HG02571 (cell line): ENCODE measurements at regions not wholly inside any gene's neighbourhood (a gene's known extent, or its start where the extent isn't known, plus 50 kb on each side); places are given as distances from the start of the nearest gene placed in this dataset.
A peak's percentile ranks its signal among the peaks of the same experiment; 100 is the strongest.

Experiments
- ATAC-seq: cut with Tn5 transposase; IDR thresholded peaks from one replicate; pipeline ENCODE4 v1.9.1; 2021; ENCODE audit warnings: mild to moderate bottlenecking, moderate library complexity; ENCODE audit not compliant: unreplicated experiment

DNA sequence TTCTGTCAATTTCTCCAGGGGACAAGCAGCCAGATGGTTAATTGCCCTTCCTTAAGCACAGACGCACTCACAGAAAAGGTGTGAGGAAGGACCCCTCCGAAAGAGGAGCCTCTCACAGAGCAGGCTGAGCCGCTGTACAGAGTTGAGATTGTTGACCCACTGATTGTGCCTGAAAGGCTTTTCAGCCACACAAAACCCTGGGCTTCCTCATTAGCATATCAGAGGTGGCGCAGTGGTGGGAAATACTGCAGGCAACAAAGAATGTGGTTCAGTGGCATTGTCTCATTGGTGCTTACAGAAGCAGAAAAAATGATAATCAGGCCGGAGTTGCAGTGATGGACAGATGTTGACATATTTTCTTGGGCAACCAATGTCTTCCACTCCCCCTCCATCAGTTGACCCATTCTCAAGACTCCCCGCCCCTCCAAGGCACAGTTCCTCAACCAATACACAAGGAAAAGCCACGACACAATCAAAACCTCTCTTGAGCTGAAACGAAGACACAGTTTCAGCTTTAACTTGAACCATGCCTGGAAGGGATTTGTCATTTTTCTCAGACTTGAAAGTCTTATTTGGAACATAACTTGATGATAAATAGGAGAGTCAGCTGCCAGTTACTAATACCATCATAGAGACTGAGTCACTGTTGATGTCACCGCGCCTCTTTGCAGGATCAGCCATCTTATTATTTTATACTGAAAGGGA is 53.1 kb downstream of the ATXN3L start:
- no peak for ATAC-seq

DNA sequence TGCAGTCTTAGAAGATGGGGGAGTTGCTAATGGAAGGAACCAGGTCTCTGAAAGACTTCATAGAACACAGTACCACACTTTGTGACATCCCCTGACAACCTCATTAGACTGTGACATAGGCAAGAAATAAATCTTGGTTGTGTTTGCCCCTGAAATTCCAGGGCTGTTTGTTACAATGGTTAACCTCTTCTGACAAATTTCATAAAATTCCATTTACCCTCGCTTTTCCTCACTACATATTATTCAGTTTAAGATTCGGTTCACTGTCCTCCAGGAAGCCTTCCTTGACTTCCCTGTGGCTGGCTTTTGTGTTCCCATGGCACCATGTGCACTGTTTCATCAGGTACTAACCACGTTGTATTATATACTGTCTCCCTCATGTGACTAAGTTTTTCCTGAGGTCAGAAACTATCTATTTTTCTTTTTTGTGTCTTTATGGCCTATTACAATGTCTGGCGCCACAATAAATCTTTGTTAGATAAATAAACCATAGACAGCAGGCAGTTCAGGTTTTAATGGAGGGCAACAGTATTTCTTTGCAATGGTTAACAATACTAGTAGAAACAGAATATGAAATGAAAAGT is 54.2 kb downstream of the ATXN3L start:
- ATAC-seq: no peak

DNA sequence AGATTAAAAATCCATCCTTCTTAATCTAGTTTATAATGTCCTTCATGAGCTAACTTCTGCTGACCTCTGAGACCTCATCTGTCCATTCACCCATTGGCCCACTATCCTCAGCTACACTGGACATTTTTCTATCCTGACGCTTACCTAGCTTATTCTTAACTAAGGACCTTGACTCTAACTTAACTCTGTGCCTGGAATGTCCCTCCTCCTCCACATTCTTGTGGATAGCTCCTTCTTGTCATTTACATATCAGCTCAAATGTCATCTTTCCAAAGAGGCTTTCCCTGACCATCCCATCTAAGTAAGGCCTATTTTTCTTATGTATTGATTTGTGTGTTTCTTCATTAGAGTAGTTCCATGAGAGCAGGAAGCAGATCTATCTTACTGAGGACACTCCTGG is 54.7 kb downstream of the ATXN3L start:
- ATAC-seq: no peak

DNA sequence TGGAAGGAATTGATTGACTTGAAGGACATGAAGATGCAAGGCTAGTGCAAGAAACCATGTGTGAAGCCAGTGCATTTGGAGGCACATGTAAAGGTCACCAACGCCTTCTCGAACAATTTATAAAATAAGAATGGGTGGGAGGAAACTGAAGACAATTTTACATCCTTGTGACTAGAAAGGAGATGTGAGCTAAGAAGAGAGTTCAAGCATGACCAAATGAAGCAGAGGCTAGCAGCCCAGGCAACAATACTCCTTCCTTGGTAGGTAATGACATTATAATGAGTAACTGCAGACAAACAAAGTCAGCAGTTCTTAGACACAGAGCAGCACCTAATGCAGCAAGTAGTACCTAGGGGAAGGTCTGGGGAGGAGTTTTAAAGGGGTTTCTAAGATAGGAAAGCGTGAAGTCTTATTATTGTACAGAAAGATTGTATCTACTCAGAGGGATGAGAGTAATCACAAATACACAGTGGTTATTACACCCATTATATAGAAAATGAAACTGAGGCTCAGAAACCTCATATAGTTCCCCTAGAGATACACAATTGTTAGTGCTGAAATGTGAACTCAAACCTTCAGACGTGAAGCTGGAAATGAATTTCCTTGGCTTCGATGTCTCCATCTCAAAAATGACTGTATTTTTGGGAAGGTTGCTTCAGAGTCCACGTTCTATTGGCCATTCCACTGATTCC is 56.1 kb downstream of the ATXN3L start:
- ATAC-seq: peak; percentile 67

DNA sequence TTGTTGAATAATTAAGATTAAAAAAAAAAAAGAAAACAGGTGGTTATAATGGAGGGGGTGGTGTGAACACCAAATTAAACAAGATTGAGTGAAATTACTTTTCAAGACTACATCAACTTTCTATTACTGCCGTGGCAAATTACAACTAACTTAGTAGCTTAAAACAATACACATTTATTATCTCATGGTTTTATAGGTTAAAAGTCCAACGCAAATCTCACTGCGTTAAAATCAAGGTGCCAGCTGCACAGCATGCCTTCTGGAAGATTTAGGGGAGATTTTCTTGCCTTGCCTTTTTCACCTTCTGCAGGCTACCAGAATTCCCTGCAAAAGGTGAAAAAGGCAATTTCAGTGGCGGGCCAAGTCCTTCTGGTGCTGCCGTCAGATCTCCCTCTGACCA is 58.5 kb downstream of the ATXN3L start:
- no peak for ATAC-seq

DNA sequence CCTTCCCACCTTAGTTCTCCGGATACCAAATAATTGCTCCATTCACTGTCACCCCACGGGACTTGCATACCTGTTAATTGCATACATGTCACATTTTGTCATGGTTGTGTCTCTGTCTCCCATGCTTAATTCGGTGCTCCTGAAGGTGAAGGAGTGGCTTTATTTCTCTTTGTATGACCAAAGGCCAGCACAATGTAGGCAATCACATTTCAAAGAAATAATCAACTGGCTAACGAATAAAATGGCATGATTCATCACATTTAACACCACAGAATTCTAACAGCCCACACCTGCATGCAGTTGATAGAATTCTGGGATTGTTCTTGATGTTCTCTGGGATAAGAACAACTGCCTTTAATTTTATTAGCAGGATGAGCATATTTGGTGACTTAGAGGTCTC is 59.3 kb downstream of the ATXN3L start:
- no peak for ATAC-seq

DNA sequence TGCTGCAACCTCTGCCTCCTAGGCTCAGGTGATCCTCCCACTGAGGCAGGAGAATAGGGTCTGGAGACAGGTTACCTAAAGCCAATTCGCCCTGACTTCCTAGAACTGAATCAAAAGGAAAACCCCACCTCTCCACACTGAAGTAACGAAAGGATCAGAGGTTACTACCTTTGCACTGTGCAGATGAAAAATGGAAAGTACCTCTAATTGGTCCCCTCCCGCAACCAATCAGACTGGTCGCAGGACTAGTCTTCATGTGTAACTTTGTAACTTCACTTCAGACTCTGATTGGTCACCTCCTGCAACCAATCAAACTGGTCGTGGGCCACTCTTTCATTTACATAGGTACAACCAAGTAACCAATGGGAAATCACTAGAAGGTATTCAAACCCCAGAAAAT is 61.1 kb downstream of the ATXN3L start:
- no peak for ATAC-seq

DNA sequence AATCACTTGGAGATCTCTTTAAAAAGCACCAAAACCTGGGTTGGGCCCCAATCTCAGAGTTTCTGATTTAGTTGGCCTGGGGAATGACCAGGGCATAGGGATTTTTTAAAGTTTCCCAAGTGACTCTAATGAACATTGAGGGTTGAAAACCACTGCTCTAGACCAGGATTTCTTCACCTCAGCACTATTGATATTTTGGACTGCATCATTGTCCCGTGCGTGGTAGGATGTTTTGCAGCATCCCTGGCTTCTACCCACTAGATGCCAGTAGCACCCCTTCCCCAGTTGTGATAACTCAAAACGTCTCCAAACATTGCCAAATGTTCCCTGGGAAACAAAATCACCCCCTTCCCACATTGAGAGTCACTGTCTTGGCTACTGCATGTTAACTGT is 61.8 kb downstream of the ATXN3L start:
- ATAC-seq: no peak

DNA sequence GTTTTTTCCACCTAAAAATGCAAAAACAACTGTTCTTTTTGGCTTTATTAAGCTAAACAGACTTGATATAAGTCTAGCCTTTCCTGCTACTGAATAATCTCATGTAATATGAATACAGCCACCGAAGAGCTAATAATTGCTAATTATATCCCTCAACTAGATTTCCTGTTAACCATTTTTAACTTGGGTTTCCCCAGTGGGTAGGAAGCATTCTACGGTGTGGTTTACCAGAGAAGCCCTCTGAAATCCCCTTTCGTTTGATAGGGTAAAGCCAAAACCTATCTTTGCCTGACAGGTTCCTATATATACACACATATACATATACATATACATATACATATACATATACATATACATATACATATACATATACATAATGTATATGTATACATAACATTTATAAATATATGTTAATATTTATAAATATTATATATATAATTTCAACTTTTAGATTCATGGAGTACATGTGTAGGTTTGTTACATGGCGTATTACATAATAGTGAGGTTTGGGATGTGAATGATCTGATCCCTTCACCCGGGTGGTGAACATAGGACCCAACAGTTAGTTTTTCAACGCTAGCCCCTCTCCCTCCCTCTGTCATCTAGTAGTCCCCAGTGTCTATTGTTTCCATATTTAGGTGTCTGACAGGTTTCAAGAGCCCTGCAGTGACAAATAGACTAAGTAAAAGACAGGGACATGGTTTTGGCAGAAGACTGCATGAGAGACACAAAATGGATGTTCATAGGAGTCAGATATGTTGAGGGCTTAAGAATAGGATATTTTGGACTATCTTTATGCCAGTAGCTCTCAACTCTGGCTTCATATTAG is 62.4 kb downstream of the ATXN3L start:
- ATAC-seq: no peak

DNA sequence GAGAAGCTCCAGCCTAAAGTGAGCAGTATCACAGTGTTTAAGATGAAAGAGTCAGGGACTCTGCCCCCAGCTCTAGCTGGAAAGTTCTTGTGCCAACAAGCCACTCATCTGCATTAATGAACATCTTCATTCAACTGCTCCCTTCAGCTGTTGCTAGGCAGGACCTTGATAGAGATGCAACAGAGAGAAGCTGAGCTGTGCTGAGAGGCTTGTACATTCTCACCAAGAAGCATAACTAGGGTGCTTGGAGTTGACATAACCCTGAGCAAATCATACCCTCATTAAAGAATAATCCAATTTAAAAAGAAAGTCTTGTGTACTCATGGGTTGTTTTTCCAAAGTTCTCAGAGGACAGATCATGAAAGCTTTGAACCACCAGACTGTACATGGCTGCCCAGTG is 63.2 kb downstream of the ATXN3L start:
- ATAC-seq: no peak

DNA sequence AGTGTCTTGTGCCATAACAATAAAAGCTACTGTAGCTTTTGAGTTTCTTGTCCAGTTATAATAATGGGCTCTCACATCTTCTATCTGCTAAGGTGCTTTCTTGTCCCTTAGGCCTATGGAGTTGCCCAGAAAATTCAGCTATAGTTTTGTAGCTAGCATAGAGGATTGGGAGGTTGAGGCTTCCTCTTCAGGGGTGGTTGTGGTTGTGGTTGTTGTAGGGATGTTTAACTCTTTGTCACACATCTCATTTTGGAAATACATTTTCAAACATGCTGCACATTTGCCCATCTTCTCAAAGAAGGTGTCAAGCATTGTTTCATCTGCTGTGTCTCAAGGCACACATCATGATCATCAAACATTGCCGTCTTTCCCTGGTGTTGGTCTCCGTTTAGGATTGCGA is 65.0 kb downstream of the ATXN3L start:
- ATAC-seq: no peak

DNA sequence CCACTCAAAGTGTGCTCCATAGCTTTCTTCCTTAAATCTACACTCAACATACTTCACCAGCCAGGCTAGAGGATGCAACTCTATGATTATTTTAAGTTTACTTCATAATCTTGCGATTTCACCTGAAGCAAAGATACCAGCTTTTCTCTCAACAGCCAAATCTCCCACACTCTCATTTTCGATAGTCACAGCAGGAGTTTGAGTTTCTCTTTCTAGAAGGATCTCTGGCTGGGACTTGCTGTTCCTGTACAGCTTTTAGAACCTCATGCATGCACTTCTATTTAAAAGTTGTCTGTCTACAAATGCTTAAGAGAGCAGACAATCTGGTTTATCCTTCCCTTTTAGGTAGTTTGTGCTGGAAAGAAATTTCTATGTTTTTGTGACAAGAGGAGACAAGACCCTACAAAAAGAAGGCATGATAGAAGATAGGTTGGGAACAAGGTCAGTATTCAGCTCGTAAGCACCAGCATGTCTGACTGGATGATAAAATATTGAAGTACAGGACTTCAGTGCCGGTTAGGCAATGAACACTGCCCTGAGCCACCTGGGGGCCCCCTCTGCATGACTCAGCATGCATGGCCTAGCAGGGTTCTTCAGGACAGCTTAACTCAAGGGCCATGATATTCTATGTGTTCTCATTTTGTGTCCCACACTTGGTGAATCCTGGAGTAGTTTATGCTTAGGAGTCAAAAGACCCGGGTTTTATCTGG is 65.6 kb downstream of the ATXN3L start:
- ATAC-seq: no peak

DNA sequence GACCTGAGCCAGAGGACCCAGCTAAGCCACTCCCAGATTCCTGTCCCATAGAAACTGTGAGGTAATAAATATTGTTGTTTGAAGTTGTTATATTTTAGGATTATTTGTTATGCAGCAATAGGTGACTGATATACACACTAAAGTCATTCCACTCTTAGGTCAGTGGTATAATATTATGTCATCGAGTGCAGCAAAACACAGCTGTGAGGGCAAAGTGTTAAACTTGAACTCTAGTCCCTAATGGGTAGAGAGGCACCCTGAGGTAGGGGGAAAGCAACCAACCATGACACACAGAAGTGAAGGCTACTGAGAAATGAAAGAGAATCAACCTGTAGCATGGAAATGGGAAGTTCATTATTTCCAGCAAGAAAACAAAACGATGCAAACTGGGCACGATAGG is 66.6 kb downstream of the ATXN3L start:
- no peak for ATAC-seq

DNA sequence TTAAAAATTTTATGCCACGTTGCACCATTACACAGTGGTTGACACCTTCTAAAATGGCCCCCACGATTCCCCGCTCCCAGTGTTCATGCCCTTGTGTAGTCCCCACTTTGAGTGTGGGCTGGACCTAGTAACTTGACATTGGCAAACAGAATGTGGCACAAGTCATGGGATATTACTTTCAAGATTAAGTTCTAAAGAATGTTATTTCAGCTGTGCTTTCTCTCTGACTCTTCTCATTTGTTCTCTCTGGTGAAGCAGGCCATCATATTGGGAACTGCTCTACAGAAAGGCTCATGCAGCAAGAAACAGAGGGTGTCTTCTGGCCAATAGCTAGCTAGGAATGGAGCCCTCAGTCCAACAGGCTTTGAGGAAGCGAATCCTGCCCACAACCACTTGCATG is 67.1 kb downstream of the ATXN3L start:
- no peak for ATAC-seq

DNA sequence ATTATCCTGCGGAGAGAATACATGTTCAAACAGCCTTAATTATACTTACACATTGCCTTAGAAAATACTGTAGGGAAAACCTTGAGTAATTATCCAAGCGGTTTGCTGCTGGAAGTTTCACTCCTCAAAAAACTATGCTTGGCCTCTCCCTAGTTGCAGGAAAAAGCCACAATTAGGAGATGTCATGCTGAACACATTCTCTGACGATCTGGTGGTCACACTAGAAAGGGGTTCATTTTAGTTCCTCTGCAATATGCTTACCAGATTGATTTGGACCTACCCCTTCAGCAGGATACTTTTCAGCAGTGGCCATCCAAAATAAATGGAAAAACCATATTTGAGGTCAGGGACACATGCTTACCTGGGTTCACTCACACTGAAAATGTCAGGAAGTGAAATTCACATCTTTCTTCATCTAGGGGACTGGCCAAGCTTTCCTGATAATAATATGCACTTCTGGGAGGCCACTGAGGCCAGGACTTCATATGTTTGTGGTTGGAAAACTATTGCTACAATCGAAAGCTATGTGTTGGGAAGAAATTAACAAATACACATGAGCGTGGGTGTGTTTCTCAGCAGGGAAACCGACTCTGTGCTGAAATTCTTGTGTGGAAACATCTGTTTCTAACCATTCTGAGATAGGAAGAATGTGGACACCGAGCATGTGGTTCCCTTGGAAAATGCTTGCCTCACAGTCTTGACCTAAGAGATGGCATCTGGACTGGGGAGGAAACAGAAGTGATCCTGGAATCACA is 68.8 kb downstream of the ATXN3L start:
- ATAC-seq: no peak

DNA sequence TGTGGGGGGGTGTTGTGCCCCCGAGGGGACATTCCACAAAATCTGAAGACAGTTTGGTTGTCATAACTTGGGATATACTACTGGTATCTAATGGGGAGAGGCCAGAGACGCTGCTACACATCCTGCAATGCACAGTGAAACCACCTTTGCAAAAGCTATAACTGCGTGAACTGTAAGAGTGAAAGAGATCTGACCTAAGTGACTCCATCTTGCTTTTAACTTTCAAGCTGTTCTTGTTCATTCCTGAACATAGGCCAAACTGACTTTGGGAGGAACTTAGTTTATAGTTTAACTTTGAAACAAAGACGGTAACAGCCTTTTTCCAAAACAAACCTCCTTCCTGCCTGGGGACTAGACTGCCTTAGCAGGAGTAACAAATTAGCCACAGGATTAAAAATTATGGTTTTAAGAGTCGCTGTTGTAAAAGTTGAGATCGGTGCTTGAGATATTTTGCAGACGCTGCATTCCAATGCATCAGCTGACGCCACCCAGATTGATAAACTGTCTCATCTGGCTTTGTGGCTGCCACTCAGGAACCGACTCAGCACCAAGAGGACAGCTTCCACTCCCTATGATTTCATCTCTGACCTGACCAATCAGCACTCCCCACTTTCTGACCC is 70.9 kb downstream of the ATXN3L start:
- no peak for ATAC-seq

DNA sequence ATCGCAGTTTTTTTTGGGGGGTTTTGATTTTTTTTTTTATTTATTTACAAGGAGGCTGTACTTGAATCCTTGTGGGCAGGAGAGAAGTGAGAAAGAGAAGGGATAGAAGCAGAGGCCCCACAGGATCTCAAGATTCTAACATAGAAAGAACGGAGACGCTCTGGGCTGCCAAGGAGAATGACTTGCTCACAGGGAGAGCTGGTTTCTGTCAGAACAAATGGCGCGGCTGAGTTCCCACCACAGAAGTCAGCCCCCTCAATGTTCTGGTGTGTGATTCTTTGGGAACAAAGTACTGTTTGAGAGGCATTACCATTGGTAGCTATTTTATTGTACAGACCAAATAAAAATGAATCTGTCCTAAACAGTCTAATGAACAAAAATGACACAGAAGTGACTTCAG is 80.6 kb downstream of the ATXN3L start:
- ATAC-seq: no peak

DNA sequence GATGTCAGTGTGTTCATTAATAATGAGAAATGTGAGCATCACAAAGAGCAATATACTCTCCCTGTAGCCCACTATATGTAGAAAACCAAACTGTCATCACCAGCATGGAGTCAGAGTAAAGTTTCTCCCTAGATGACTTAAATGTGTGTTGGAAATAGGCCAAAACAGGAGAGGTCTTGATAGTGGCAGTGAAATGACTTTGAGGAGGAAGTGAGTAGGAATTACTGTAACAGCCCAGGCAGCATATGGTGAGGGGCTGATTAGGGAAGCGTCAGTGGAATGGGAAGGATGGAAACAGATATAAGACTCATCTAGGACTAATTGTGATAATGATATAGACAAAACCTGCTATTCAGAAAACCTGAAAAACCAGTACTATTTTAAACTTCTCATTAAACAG is 83.9 kb downstream of the ATXN3L start:
- ATAC-seq: no peak

DNA sequence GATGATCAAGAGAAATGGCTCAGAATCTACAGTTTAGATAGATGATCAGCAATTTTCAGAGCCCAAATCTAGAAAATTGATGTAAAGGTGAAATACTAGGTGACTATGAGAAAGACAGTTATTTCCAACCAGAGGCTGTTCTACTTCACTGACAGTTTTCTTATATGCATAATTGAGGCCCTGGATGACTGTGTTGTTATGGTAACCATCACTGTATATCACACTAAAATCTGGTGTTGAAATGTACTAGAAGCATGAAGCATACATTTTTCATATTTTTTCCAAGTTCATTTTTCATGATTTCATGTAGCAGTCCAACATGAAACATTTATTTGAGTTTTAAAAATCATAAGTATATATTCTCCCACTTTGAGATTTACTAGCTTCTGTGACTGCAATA is 87.4 kb downstream of the ATXN3L start:
- ATAC-seq: no peak

DNA sequence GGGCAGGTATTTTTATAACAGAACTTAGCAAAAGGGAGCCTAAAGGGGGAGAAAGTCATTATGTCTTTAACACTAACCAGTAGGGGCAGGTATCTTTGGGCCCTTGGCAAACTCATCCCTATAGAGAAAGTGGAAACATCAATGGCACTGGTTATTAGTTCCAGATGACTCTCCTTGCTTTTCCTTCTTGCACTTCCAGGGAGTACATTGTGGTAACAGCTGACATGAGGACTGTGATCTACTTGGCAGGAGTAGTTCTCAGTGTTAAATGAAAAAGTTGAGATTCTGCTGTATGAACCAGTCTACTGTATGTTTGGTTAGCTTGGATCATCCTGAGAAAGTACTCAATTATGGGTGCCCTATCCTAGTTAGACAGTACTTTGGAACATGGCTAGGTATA is 93.6 kb downstream of the ATXN3L start:
- ATAC-seq: no peak
